ENCODE measurements at regions not wholly inside any gene's neighbourhood (a gene's known extent, or its start where the extent isn't known, plus 50 kb on each side); places are given as distances from the start of the nearest gene placed in this dataset.

GRCh38 chr15:24621630-24622215, 53.9 kb upstream of the NPAP1 start:
- TF ChIP-seq MYC (IDR thresholded peaks at IDR 0.05; ENCODE audit: low read depth, low read length) (no peak), CTCF (IDR thresholded peaks at IDR 0.05; ENCODE audit: low read depth, low read length) (no peak), POLR2A (IDR thresholded peaks at IDR 0.05; ENCODE audit: extremely low read depth, insufficient read length) (no peak)
- TF ChIP-seq, protein P1, sequence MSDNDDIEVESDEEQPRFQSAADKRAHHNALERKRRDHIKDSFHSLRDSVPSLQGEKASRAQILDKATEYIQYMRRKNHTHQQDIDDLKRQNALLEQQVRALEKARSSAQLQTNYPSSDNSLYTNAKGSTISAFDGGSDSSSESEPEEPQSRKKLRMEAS (IDR thresholded peaks at IDR 0.05; ENCODE audit: low read depth, low read length): no peak
- no peak for DNase-seq (ENCODE audit: low read depth)
- H3K4me3 ChIP-seq (ENCODE audit: low read depth, low read length): no peak overlapping the region
